Mammary epithelial cell (primary cell): ENCODE measurements at regions not wholly inside any gene's neighbourhood (a gene's known extent, or its start where the extent isn't known, plus 50 kb on each side); places are given as distances from the start of the nearest gene placed in this dataset.
"Not testable (repeated sequence)": the region's sequence is repeated elsewhere in the genome, so short reads cannot be mapped to it uniquely, and the experiment has no call there.

Source experiments
- EZH2 ChIP-seq: IDR thresholded peaks from 2 replicates; pipeline ENCODE4 v1.6.1; 2012; ENCODE audit warnings: low read length, inconsistent platforms, borderline replicate concordance
- TF ChIP-seq, protein P1 (sequence below), 2 donors: IDR thresholded peaks in 1 of 2; conservative IDR thresholded peaks in 1 of 2; 2 replicates each; pipeline ENCODE4 v1.5.1; 2011 to 2012; ENCODE audit warnings: inconsistent platforms in 2 of 2, low read length in 2 of 2, mild to moderate bottlenecking in 2 of 2, control low read depth in 1 of 2, low read depth in 1 of 2; ENCODE audit not compliant: insufficient read depth in 1 of 2; ENCODE audit errors: extremely low read depth in 1 of 2

DNA sequence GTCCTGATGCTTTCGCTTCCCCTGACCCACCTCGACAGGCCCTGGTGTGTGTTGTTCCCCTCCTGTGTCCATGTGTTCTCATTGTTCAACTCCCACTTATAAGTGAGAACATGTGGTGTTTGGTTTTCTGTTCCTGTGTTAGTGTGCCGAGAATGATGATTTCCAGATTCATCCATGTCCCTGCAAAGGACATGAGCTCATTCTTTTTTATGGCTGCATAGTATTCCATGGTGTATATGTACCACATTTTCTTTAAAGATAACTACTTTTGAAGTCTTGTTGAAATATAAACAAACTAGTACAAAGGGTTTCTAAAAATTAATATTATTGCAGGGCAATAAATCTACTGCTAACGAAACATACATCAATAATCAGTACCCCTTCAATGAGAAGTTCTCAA, 266.6 kb downstream of the IRS1 start:
- TF ChIP-seq, protein P1, sequence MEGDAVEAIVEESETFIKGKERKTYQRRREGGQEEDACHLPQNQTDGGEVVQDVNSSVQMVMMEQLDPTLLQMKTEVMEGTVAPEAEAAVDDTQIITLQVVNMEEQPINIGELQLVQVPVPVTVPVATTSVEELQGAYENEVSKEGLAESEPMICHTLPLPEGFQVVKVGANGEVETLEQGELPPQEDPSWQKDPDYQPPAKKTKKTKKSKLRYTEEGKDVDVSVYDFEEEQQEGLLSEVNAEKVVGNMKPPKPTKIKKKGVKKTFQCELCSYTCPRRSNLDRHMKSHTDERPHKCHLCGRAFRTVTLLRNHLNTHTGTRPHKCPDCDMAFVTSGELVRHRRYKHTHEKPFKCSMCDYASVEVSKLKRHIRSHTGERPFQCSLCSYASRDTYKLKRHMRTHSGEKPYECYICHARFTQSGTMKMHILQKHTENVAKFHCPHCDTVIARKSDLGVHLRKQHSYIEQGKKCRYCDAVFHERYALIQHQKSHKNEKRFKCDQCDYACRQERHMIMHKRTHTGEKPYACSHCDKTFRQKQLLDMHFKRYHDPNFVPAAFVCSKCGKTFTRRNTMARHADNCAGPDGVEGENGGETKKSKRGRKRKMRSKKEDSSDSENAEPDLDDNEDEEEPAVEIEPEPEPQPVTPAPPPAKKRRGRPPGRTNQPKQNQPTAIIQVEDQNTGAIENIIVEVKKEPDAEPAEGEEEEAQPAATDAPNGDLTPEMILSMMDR (conservative IDR thresholded peaks at IDR 0.05 in 1 of 2, IDR thresholded peaks at IDR 0.05 in 1 of 2; ENCODE audit: extremely low read depth in 1 of 2, insufficient read depth in 1 of 2, low read depth in 1 of 2, low read length in 2 of 2): not testable (repeated sequence)
- TF ChIP-seq EZH2: not testable (repeated sequence)
